Fibroblast of skin of right biceps (primary cell): ENCODE measurements at regions not wholly inside any gene's neighbourhood (a gene's known extent, or its start where the extent isn't known, plus 50 kb on each side); places are given as distances from the start of the nearest gene placed in this dataset.

Experiments used
- DNase-seq: peaks from one replicate; pipeline ENCODE4 v3.0.0-alpha.2; 2013

DNA sequence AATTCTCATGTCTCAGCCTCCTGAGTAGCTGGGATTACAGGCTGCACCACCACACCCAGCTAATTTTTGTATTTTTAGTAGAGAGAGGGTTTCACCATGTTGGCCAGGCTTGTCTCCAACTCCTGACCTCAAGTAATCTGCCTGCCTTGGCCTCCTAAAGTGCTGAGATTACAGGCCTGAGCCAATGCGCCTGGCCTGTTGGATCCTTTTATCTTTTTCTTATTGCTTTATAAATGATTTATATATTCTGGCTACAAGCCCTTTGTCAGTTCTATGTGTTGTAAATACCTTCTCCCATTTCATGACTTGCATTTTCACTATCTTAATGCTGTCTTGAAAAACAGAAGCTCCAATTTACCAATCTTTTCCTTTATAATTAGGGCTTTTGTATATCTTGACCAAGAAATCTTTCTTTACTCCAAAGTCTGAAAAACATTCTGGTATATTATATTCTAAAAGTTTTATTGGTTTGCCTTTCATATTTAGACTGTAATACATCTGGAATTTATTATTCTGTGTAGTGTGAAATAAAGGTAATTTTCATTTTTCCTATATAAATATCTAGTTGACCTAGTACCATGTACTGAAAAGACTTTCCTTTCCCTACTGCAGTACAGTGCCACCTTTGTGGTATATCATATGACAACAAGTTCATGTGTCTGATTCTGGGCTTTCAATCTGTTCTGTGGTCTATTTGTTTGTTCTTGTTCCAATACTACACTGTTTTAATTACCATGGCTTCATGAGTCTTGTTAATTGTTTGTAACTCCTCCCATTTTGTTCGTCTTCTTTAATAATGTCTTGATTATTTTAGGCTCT, 52.9 kb upstream of the RNU6-1 start:
- no peak for DNase-seq

DNA sequence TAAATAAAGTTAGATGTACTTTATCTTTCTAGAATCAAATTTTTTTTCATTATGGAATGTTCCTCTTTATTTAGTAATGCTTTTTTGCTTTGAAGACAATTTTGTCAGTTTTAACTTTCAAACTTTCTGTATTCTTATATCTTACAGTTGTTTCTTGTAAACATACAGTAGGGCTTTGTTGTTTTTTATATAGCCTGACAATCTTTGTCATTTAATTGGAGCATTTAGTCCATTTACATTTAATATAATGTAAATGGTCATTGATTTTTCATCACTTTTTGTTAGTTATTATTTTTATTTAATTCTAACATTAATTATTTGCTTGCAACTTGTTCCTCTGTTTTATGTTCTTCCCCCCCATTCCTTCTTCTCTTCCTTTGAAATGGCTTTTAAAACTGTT, 55.4 kb upstream of the RNU6-1 start:
- no peak for DNase-seq

DNA sequence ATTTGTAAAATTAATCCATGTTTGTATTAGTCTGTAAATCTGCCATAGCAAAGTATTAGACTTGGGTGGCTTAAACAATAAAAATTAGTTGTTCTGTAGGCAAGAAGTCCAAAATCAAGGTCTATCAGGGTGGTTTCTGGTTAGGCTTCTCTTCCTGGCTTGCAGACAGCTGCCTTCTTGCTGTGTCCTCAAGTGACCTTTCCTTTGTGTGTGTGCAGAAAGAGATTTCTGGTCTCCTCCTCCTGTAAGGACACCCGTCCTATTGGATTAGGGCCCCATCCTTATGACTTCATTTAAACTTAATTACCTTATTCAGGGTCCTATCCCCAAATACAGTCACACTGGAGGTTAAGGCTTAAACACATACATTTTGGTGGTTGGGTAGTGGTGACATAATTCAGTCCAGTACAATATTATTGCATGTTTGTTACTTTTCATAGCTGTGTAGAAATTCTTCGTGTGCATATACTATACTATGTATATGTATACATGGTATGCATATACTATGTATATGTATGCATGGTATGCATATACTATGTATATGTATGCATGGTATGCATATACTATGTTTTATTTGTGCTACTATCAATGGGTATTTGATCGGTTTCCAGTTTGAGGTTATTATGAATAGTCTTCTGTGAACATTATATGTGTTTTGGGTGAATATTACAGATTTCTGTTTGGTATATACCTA, 57.9 kb upstream of the RNU6-1 start:
- no peak for DNase-seq

DNA sequence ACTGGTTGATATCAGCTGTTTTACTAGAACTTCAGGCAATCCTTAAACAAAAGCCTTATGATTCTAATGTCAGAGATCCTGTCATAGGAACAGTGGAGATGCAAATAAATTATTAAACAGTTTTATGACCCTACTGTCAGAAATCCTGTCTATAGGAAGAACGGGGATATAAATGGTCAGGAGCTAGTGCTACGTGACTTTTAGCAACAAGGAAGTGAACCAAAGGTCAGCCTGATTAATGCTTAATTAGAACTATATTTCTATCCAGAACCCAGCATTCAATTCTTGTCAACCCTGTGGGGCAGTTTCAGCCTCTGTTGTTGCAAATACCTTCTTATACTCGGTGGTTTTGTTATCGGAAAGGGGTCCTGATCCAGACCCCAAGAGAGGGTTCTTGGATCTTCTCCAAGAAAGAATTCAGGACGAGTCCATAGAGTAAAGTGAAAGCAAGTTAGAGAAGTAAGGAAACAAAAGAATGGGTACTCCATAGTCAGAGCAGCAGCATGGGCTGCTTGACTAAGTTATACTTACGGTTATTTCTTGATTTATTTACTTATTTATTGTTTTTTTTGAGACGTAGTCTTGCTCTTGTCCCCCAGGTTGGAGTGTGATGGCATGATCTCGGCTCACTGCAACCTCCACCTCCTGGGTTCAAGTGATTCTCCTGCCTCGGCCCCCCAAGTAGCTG, 59.9 kb upstream of the RNU6-1 start:
- DNase-seq, result no peak

DNA sequence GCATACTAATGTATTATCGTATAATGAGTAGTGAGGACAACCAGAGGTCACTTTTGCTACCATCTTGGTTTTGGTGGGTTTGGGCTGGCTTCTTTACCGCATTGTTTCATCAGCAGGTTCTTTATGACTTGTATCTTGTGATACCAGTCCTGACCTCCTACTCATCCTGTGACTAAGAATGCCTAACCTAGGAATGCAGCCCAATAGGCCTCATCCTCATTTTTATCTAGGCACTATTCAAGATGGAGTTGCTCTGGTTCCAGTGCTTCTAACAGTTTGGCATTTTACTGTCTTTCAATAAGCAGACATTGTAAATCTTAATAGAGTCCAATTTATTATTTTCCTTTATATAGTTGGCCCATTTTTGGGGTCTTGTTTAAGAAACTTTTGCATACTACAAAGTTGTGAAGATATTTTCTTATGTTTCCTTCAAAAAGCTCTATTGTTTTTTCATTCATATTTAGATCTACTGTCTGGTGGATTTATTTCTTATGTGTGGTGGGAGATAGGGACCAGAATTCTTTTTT, 60.8 kb upstream of the RNU6-1 start:
- no peak for DNase-seq

DNA sequence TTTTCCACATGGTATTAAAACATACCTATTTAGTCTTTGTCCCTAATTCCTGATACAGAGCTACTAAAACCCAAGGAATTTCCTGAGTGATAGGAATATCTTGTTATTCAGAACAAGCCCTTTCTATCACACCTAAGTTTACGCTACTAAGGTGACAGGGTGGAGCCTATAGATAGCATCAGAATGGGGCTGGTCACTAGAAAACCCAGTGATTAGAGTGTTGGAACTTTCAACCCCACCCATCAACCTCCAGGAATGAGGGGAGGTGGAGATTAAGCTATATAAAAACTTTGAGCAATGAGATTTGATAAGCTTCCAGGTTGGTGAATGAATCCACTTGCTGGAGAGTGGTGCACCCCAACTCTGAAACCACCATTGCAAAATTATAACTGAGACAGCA, 62.1 kb upstream of the RNU6-1 start:
- no peak for DNase-seq

DNA sequence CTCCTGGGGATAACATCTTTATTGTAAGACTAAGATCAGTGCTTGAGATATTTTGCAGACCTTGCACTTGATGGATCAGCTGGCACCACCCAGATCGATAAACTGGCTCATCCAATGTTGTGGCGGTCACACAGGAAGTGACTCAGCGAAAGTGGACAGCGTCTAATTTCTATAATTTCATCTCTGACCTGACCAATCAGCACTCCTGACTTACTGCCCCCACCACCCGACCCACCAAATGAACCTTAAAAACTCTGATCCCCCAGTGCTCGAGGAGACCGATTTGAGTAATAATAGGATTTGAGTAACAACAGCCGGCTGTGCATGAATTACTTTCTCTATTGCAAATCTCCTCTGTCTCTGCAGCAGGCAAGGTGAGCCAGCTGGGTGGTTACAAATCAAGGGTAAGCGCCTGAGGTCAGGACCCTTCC, 62.7 kb upstream of the RNU6-1 start:
- no peak for DNase-seq

DNA sequence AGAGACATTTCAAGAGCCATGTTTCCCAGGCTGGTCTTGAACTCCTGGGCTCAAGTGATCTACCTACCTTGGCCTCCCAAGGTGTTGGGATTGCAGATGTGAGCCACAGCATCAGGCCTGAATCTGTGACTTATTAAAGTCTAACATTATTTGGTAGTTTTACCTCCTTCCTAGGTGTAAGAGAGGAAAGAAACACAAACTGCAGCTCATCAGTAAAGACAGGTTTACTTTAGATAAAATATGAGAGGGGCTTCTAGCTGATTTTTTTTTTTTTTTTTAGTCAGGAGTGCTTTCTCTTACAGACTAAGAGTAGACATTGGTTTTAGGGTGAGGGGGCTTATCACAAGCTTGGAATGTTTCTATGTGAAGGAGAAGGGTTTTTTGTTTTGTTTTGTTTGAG, 63.9 kb upstream of the RNU6-1 start:
- DNase-seq, result no peak

DNA sequence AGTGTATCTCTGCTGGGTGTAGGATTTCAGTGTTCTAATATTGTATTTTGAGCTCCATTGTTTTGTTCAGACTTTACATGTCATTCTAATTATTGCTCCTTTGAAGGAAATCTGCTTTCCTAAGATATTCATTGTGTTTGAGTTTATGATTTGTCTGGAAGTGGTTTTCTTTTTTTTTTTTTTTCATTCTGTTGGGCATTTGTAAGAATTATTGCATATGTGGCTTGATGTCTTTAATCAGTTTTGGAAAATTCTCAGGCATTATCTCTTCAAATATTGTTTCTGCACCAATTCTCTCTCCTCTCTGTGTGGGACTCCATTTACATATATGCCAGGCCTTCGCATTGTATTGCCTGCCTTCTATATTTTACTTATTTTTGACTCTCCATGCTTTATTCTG, 65.8 kb upstream of the RNU6-1 start:
- DNase-seq, result no peak

DNA sequence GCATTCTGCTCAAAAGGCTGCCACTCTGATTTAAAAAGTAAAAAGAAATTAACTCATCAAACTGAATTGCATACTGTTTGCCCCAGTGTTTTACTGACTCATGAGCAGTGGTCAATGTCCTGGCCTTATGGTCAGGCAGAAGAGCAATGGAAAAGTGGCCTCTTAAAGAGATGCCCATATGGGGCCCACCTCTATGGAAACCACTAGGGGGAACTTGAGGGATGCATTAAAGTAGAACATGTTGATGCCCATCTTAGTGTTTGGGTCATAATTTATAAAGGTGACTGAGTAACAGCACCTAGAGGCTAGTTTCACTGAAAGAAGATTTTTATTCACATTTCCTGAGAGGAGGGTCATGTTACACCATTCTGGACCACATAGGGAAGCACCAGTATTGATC, 66.5 kb upstream of the RNU6-1 start:
- no peak for DNase-seq

DNA sequence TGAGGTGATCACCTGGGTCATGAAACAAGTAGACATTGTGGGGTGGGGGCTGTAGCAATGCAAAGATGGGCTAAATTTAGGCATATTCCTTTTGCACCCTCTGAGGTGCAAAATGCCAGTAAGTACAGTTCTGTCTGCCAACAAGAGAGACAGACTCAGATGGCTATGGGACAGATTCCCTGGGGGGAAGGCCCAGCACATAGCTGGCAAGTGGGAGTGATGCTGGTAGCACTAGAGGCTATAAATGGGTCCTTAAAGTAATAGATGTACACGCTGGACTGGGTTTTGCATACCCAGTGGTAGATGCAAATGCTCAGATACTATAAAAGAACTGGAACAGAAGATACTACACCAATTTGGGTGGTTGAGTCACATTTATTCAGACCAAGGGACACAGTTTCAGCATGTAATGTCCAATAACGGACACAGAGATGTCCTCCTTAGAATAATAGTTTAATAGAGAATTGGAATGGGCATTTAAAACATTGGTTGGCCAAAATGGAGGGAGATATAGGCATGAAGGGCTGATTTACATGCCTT, 67.4 kb upstream of the RNU6-1 start:
- DNase-seq, result no peak

DNA sequence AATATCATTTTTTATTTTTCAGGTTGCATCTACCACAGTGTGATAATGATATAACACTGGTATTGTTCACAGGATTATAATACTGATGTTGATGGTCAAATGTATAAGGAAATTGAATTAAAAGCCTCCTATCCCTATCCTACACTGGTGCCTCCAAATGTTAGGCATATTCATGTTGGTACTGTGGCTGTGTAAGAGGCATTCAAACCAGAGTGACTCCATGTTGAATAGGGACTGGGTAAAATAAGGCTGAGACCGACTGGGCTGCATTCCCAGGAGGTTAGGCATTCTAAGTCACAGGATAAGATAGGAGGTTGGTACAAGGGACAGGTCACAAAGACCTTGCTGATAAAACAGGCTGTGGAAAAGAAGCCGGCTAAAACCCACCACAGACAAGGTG, 68.9 kb upstream of the RNU6-1 start:
- DNase-seq, result no peak

DNA sequence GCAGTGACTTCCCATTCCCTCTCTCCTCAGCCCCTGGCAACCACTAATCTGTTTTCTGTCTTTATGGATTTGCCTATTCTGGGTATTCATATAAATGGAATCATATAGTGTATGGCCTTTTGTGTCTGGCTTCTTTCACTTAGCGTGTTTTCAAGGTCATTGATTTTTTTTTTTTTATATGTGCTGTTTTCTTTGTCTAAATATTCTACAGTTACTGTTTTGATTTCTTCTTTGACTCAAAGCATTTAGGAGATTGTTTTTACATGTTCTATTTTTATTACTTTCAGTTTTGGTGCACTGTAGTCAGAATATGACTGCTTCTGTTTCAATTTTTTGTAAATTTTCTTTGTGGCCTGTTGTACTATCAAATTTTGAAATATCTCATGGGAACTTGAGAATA, 71.9 kb upstream of the RNU6-1 start:
- DNase-seq, result no peak

DNA sequence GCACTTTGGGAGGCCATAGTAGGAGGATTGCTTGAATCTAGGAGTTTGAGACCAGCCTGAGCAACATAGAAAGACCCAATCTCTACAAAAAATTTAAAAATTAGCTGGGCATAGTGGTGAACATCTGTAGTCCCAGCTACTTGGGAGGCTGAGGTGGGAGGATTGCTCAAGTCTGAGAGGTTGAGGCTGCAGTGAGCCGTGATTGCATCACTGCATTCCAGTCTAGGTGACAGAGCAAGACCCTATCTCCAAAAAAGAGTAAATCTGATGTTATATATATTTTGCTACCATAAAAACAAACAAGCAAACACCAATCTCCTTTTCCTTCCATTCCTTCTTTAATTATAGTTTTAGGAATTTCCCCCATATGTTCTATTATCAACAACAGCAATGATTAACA, 74.2 kb upstream of the RNU6-1 start:
- DNase-seq, result no peak

DNA sequence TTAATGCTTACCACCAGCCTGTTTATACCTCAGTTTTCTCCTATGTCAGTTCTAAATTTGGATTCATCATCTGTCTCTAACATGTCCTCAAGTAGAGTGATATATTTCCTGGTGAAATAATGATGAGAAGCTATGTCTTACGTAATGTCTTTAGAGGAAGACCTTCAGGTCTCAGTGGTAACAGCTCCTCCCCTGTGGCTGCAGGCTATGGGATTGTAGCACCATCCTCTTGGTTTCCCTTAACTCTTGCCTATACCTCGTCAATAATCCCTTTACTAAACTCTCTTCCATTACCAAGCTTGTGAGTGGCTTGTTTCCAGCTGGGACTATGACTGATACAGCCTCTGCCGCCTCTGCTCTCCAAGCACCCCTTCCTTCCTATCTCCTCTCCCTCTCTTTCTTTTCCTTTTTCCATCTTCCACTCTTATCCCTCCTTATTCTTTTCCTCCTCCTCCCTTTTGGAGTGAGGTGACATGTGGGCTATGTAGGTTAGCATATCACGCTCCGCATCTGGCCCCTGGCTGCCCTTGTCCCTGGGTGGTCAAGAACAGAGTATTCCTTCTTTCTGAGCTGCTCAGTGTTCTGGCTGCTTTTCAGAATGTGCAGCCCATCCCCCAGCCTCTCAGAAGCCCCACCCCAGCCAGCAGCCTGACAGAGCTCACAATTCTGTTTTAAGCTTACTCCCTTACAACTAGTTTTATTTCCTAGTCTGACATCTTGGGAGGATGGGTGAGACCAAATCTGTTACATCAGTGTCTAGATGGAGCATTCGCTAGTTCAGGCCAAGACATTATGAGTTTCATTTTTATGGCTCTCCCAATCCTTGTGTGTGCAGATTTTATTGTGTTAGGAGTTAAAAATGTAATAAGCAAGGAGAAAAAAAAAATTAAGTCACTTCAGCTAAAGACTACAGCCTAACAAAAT, 75.0 kb upstream of the RNU6-1 start:
- peak; percentile 59 for DNase-seq

DNA sequence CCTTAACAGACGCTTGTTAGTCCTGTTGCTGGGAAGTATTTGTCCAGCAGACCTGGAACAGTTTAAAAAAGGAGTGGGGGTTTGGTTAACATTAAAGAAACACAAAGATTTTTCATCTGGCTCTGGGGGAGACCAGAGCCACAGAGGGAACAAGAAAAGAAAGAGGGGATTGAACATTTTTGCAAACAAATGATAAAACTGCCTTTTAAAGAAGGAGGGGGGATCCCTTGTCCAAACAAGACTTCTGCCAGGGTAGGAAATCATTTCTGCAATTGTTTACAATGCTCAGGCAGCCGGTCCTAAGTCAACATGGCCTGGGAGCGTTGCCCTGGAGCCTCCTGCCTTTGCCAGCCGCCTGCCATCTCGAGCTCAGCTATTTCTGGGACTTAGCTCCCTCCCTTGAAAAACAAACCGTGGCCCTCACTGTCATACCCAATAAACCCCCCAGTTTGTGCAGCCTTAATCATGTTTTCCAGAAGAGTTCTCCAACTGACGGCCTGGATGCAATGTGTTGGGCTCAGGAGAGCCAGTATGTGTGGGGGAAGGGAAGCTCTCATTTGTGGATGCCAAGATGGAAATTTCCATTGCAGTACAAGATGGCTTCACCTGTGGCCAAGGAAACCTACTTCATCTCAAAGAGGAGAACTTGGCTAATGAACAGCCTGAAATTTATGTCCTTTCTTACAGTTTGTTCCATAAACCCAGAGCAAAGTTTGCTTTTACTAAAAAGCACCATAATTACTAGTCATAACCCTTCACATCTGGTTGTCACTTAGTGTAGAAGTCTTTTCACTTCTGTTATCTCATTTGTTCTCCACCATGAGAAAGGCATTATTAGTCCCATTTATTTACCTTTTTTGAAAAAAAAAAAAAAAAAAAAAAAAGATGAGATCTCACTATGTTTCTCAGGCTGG, 75.9 kb upstream of the RNU6-1 start:
- no peak for DNase-seq

DNA sequence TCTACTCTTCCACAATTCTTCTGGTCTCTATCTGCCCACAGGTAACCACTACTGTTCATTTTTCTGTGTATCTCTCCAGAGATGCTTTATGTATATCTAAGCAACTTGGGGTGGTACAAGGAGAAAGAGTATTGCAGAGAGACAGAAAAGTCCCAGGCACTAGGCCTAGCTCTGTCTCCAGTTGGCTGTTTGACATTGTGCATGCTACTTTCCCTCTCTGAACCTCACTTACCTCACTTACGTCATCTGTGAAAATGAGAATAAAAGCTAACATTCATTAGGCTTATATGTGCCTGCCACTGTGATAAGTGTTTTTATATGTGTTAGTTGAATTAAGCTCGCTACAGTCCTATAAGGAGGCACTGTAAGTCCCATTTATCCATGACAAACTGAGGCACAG, 76.7 kb upstream of the RNU6-1 start:
- no peak for DNase-seq

DNA sequence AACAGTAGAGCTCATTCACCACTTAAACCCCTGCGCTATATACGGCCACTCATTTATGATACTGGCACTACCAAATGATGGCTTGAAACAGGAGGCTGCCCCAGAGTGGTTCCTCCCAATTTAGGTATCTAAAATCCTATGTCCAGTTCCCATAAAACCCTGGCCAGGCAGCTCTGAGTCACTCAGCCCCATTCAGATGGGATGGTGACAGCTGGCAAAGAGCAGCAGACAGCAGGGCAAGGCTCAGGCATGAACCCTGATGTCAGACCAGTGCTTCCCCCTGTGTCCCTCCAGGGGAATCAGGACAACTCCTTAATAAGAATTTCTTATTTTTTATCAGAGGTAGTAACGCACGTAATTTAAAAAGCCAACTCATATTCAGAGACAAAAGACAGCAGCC, 77.2 kb upstream of the RNU6-1 start:
- no peak for DNase-seq

DNA sequence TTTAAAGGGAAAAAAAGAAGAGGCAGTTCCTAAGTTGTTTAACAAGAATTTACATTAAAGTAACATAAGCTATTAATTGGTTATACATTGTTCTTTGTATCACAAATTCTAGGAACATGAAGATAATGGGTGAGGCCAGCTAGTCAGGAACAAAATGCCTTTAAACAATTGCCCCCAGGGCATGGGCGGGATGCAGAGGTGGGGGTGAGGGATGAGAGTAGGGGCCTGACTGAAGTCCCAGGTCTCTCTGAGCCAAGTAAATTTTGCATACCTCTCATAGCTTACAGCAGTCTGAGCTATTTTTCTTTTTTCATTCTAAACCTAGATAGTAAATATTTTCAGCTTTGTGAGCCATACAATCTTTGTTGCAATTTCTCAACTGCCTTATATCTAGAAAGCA, 77.8 kb upstream of the RNU6-1 start:
- DNase-seq, result no peak

DNA sequence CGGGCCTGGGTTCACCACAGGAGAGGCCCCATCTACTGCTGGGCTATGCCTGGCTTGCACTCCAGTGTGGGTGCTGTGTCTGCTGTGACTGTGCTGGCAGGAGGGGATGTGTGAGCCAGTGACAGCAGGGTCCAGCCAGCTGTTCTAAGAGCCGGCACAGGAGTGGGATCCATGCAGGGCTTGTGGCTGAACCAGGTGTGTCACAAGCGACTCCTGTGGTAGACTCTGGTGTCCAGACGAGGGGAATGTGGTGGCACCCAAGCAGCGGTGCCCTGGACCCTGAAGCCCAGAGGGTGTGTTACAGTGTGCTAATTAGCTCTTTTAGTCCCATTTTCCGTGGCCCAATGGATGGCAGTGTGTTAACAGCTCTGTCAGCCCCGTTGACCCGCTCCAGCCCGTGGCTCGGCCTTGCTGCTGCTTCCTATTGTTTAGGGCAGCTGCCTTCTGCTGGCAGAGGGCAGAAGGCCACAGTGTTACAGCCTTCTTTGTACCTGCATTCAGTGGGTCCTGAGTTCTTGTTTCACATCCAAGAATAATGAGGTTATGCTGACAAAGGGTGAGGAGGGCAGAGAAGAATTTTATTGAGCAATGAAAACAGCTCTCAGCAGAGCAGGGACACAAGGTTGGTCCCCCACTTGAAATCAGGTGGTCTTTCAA, 78.5 kb upstream of the RNU6-1 start:
- DNase-seq, result no peak
